GM23338 (cell line): ENCODE measurements at regions not wholly inside any gene's neighbourhood (a gene's known extent, or its start where the extent isn't known, plus 50 kb on each side); places are given as distances from the start of the nearest gene placed in this dataset.

ENCODE experiments used
- CREB1 ChIP-seq: fragments of 250-450 bp; sonication (Bioruptor Pico); IDR thresholded peaks from 2 replicates; pipeline ENCODE4 v1.5.0; 2020; ENCODE audit warnings: low read depth, mild to moderate bottlenecking, moderate library complexity
- CTCF ChIP-seq, 2 experiments: fragments of 200-600 bp in 1 of 2; sonication (generic) in 1 of 2; conservative IDR thresholded peaks; 2 replicates each; pipeline versions ENCODE4 v1.5.1 to v1.6.1; 2016 to 2017; ENCODE audit warnings: antibody characterized with exemption in 2 of 2, low read depth in 2 of 2, mild to moderate bottlenecking in 2 of 2, moderate library complexity in 1 of 2
- ETS1 ChIP-seq: IDR thresholded peaks from 2 replicates; pipeline ENCODE4 v1.6.1; 2016; ENCODE audit warnings: antibody characterized with exemption
- EZH2 ChIP-seq: fragments of 200-600 bp; sonication (generic); IDR thresholded peaks from one replicate; pipeline ENCODE4 v1.8.0; 2017; ENCODE audit warnings: antibody characterized with exemption, mild to moderate bottlenecking, low read depth; ENCODE audit not compliant: unreplicated experiment
- EZH2phosphoT487 ChIP-seq: fragments of 200-600 bp; sonication (generic); IDR thresholded peaks from one replicate; pipeline ENCODE4 v1.8.1; 2018; ENCODE audit warnings: antibody characterized with exemption; ENCODE audit not compliant: unreplicated experiment
- JUNB ChIP-seq: IDR thresholded peaks from one replicate; pipeline ENCODE4 v1.6.1; 2016; ENCODE audit warnings: antibody characterized with exemption; ENCODE audit not compliant: unreplicated experiment
- NANOG ChIP-seq: IDR thresholded peaks from 2 replicates; pipeline ENCODE4 v1.6.1; 2016; ENCODE audit warnings: antibody characterized with exemption, borderline replicate concordance
- POLR2AphosphoS5 ChIP-seq: IDR thresholded peaks from 2 replicates; pipeline ENCODE4 v1.6.1; 2016; ENCODE audit warnings: antibody characterized with exemption, low read depth
- REST ChIP-seq: IDR thresholded peaks from one replicate; pipeline ENCODE4 v1.6.1; 2018; ENCODE audit warnings: antibody characterized with exemption; ENCODE audit not compliant: unreplicated experiment
- STAT1 ChIP-seq: IDR thresholded peaks from one replicate; pipeline ENCODE4 v1.6.1; 2016; ENCODE audit warnings: antibody characterized with exemption; ENCODE audit not compliant: unreplicated experiment
- ZNF114 ChIP-seq: fragments of 250-450 bp; sonication (Bioruptor Pico); IDR thresholded peaks from 2 replicates; pipeline ENCODE4 v1.5.0; 2020; ENCODE audit warnings: mild to moderate bottlenecking, moderate library complexity
- ZNF331 ChIP-seq: fragments of 250-450 bp; sonication (Bioruptor Pico); IDR thresholded peaks from 2 replicates; pipeline ENCODE4 v1.5.0; 2020; ENCODE audit warnings: low read depth, mild to moderate bottlenecking, moderate library complexity
- ZNF462 ChIP-seq: fragments of 250-450 bp; sonication (Bioruptor Pico); IDR thresholded peaks from 2 replicates; pipeline ENCODE4 v1.5.0; 2020; ENCODE audit warnings: mild to moderate bottlenecking, moderate library complexity

- TF ChIP-seq ZNF462 (no peak), EZH2 (no peak), POLR2AphosphoS5 (no peak), CREB1 (CRISPR knock-in tag) (no peak), CTCF (conservative IDR thresholded peaks at IDR 0.05; ENCODE audit: low read depth in 2 of 2) (no peak), STAT1 (no peak), JUNB (no peak), REST (no peak), EZH2phosphoT487 (no peak), ETS1 (no peak), NANOG (no peak), ZNF114 (no peak), ZNF331 (CRISPR knock-in tag) (no peak)
Measured at GRCh38 chr6:53975941-53976615, 135.2 kb upstream of the MLIP start.
